NCI-H526 (cell line): ENCODE measurements at regions not wholly inside any gene's neighbourhood (a gene's known extent, or its start where the extent isn't known, plus 50 kb on each side); places are given as distances from the start of the nearest gene placed in this dataset.
"Not testable (repeated sequence)": the region's sequence is repeated elsewhere in the genome, so short reads cannot be mapped to it uniquely, and the experiment has no call there.

Experiments used
- DNase-seq, 2 experiments: peaks; one replicate each; lab custom pipeline; 2025; lab: John Stamatoyannopoulos, UW

DNA sequence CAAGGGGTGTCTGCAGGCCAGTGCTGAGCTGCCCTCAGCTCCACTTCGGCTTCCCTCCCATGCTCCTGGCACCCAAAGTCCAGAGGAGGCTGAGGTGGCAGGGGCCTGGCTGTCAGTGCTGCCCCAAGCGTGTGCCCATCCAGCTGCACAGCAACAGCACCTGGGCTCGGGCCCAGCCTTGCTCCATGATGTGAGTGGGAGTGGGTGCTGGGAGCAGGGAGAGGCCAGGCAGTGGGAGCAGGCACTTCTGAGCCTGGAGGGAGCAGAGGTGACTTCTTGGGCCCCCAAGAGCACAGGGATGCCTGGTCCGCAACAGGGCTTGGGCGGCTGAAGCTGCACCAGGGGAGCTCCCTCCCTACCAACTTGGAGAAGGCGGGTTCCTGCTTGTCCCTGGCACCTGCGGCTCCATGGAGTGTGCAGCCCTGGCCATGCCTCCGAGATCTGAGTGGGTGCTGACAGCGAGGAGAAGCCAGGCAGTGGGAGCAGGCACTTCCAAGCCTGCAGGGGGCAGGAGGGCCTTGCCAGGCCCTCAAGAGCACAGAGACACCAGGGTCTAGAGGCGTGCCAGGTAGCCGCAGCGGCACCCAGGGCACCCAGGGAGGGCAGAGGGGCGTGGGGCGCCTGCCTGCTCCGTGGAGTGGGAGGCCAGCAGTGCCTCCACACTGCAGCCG, 366.7 kb upstream of the SGO1 start:
- DNase-seq, result no peak

DNA sequence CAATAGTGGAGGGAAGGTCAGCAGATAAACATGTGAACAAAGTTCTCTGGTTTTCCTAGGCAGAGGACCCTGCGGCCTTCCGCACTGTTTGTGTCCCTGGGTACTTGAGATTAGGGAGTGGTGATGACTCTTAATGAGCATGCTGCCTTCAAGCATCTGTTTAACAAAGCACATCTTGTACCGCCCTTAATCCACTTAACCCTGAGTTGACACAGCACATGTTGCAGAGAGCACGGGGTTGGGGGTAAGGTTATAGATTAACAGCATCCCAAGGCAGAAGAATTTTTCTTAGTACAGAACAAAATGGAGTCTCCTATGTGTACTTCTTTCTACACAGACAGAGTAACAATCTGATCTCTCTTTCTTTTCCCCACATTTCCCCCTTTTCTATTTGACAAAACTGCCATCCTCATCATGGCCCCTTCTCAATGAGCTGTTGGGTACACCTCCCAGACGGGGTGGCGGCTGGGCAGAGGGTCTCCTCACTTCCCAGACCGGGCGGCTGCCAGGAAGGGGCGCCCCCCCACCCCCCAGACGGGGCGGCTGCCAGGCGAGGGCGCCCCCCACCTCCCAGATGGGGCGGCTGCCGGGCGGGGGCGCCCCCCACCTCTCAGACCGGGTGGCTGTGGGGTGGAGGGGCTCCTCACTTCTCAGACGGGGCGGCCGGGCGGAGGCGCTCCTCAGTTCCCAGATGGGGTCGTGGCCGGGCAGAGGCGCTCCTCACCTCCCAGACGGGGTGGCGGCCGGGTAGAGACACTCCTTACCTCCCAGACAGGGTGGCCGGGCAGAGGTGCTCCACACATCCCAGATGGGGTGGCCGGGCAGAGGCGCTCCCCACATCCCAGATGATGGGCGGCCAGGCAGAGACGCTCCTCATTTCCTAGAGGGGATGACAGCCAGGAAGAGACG, 361.6 kb upstream of the SGO1 start:
- DNase-seq, result not testable (repeated sequence)

- DNase-seq, result no peak
Measured at GRCh38 chr3:20546636-20547035, 360.6 kb upstream of the SGO1 start.

DNA sequence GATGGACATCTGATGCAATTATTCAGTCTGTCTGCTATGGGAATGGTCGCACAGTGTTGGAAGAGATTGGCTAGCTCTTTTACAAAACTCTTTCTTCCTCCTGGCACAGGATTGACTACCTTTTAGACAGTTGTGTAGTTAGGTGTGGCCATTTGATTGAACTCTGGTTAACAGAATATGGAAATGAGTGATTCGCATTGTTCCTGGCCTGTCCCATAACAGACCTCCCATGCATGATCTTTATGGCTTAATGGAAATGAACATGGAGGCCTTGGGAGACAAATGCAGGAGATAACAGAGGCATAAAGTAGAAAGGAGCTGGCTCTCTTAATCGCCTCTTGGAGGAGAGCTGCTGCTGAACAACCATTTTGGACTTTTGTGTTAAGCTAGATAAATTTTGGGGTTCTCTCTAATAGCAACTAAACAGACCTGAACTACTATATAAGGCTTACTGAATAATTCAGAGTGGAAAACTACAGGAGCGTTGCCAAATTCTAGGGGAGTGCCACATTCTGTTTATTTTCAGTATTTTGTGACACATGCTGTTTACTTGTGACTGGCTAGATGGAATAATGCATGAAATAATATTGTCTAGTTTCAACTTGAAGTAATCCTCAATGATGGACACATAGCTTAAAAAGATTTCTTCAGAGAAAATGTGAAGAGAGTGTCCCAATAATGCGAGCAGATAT, 357.7 kb upstream of the SGO1 start:
- no peak for DNase-seq

GRCh38 chr3:20540066-20540465, 354.1 kb upstream of the SGO1 start:
- DNase-seq, result no peak

DNA sequence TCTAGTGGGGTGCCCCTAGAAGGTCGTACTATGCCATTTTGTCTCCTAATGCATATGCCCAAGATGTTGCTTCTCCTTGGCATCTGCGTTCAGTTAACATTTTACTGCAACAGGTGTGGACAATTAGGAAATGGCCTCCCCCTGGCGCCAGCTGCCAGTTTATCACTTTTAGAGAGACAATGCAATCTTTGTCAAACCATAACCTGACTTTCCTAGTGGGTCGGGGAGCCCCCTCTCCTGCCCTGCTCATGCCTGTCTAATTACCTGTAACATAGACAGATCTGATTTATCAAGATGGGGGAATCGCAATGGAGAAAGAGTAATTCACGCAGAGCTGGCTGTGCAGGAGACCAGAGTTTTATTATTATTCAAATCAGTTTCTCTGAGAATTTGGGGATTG, 353.7 kb upstream of the SGO1 start:
- peak; percentile 37 to 48 for DNase-seq

DNA sequence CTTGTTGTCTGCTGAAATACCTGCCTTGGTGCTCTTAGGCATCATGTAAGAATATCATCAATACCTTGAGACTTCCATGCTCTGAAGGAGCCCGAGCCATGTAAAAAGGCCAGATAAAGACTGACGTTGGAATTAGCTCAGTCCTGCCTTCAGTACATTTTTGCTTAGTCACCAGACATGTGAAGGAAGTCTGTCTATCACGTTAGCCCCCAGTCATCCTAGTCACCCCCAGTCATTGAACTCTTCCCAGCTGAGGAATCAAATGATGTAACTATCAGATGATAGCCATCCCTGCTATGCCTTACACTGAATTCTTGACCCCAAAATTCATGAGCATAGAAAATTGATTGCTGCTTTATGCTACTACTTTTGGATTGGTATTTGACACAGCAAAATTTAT, 351.2 kb upstream of the SGO1 start:
- DNase-seq, result no peak

DNA sequence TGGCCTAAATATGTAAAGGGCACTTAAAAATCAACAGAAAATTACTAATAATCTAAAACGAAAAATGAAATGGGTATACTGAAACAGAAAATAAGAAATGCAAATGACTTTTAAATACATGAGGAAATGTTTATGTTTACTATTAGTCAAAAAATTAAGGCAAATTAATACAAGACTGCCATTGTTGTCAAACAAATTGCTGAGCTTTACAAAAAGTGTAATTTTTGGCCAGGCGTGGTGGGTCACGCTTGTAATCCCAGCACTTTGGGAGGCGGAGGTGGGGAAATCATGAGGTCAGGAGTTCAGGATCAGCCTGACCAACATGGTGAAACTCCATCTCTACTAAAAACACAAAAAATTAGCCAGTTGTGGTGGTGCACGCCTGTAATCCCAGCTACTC, 343.9 kb upstream of the SGO1 start:
- DNase-seq, result no peak

DNA sequence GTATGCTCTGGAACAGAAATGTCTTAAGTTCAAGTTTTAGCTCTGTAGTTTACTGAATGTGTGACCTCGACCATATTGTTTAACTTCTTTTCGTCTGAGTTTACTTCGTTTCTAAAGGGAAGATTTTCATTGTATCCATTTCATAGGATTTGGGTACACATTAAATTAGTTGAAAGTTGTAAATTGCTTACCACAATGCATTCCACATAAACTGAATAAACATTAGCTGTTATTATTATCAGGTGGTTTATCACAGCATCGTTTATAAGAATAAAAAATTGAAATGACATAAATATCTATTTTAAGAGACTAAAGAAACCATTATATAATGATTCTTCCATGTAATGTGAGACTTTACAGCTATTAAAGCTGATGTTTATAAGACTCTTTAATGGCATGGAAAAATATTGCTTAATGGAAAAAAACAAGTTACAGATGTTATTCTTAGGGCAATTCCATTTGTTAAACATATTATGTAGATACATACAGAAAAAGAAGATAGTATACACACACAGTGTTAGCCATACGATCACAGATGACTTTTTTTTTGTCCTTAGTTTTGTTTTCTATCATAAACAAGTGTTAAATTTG, 342.3 kb upstream of the SGO1 start:
- DNase-seq, result no peak

- peak in 1 of 2 experiments; percentile 14 for DNase-seq
Measured at GRCh38 chr3:20527368-20527767, 341.4 kb upstream of the SGO1 start.

DNA sequence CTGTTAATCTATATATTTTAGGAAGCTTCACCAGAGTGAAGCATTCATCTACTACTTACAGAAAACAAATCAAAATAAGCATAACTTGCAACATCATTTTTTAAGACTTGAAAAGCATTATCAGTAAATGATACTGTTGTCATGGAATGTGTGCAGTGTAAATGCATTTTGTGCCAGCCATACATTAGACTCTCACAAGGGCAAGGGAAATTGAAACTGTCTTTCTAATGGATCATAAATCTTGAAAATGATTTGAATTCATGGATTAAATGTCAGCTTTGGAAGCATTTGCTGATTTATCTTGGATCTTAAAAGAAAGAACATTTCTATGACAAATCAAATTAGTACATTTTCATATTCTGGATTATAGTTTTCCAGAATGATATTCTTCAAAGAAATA, 338.3 kb upstream of the SGO1 start:
- DNase-seq, result no peak

DNA sequence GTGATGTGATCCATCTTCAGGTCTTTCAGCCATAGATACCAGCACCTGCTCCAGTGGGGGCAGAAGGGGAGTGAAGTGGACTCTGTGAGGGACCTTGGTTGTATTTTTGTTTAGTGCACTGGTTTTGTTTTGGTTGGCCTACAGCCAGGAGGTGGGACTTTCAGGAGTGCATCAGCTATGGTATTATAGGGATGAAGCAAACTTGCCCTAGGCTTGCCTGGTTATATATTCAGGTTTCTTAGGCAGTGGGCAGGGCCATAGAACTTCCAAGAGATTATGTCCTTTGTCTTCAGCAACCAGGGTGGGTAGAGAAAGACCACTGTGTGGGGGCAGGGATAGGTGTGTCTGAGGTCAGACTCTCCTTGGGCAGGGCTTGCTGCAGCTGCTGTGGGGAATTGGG, 337.3 kb upstream of the SGO1 start:
- DNase-seq, result no peak

GRCh38 chr3:20517316-20517715, 331.3 kb upstream of the SGO1 start:
- DNase-seq, result not testable (repeated sequence)

GRCh38 chr3:20516311-20516710, 330.3 kb upstream of the SGO1 start:
- DNase-seq, result peak; percentile 48 to 66

DNA sequence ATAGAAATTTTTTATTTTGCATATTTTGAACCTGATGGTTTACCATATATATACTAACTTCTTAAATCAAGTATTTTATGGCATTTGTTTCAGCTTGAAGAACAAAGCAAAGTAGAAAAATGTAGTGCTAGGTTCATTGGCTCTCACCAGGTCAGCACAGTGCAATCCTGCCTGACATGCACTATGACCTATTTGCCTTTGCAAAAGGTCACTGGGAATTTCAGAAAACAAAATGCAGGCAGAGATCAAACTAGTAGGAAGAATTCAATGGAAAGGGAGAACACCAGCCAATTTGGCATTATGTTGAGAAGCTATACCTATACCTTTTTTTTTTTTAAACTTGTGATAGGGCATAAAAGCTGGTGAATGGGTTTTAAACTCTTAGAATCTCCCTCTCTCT, 329.8 kb upstream of the SGO1 start:
- DNase-seq, result no peak

DNA sequence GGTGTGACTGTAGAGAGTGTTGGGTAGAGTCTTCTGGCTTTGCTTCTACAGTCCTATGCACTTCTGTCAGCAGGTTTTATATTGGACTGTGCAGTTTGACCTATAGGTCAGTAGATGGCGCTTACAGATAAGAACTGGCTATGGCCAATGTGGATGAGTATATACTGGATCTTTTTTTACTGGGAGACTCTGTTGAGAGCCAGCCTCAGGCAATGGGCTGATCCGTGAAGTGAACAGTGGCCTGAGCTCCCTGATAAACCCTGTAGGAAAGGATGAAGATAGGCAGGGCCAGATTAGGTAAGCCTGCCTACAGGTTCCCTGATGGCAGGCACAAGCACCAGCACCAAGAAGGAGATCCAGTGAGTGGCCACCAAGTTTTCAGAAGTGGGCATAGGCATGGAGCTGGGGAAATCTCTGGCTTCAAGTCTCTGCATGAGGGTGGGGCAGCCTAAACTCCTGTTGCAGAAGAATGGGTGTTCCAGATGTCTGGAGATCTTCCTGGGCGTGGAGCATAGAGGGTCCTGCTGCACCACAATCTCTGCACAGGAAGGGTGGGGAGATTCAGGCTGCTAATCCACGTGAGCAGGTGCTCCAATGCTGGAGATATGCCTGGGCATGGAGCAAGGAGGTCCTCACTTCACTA, 326.0 kb upstream of the SGO1 start:
- DNase-seq, result peak; percentile 73 to 88

DNA sequence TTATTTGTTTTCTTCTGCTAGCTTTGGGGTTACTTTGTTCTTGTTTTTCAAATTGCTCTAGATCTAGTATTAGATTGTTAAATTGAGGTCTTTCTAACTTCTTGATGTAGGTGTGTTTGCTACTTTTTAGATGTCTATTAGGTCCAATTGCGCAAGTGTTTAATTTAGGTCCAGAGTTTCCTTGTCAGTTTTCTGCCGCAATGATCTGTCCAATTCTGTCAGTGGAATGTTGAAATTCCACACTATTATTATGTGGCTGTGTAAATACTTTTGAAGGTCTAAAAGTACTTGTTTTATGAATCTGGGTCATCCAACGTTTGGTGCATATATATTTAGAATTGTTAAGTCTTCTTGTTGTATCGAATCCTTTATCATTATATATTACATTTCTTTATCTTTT, 324.4 kb upstream of the SGO1 start:
- no peak for DNase-seq

- DNase-seq, result no peak
Measured at GRCh38 chr3:20503394-20504082, 317.5 kb upstream of the SGO1 start.

GRCh38 chr3:20490996-20491395, 305.0 kb upstream of the SGO1 start:
- no peak for DNase-seq

DNA sequence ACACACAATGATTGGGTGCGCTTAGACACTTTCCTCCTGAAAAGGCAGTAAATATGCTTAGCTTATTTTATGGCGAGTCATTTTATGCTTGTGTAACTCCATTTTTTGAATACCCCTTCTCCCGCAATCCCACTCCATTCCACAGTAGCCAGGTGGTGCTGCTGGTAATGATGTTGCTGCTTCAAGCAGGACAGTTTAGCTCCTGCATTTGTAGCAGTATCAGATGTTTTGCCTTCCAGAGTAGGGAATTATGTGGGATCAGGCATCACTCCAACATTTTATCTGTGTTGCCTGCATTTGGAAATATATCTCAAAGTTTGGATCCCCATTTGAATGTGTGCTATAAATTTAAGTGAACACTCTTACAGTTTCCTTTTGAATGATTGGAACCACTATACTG, 302.1 kb upstream of the SGO1 start:
- no peak for DNase-seq

- DNase-seq, result no peak
Measured at GRCh38 chr3:20484126-20484525, 298.1 kb upstream of the SGO1 start.
